Uterus (tissue), 2 donors: ENCODE measurements at regions not wholly inside any gene's neighbourhood (a gene's known extent, or its start where the extent isn't known, plus 50 kb on each side); places are given as distances from the start of the nearest gene placed in this dataset.

Source experiments
- POLR2A ChIP-seq, 2 donors: fragments of 450-650 bp; IDR thresholded peaks; one replicate each; pipeline ENCODE4 v1.6.1; 2016; ENCODE audit warnings: antibody characterized with exemption in 2 of 2, mild to moderate bottlenecking in 1 of 2, moderate library complexity in 1 of 2
- TF ChIP-seq, protein P1 (sequence below), 4 experiments: fragments of 200-600 bp in 2 of 4; fragments of 450-650 bp in 2 of 4; sonication (generic) in 2 of 4; IDR thresholded peaks; one replicate each; pipeline ENCODE4 v1.5.1; 2016 to 2019; ENCODE audit warnings: antibody characterized with exemption in 4 of 4, mild to moderate bottlenecking in 2 of 4, moderate library complexity in 1 of 4

DNA sequence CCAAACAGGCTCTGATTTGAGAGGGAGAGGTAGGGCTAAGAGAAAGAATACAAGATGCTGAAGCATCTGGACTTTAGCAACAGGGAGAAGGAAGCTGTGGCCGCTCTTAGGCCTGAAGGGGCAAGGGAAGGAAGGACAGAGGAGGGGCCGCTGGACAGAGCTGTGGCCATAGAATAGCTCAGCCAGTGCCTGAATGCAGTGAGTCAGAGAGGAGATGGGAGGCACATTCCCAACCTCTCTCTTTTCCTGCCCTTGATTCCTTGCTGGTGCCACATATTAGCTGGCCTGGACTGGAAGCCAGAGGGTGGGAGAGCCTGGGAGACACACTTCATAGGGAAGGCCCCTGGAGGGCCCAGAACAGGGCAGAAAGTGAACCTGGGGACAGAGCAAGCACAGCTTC, 83.4 kb upstream of the POU3F1 start:
- TF ChIP-seq, protein P1, sequence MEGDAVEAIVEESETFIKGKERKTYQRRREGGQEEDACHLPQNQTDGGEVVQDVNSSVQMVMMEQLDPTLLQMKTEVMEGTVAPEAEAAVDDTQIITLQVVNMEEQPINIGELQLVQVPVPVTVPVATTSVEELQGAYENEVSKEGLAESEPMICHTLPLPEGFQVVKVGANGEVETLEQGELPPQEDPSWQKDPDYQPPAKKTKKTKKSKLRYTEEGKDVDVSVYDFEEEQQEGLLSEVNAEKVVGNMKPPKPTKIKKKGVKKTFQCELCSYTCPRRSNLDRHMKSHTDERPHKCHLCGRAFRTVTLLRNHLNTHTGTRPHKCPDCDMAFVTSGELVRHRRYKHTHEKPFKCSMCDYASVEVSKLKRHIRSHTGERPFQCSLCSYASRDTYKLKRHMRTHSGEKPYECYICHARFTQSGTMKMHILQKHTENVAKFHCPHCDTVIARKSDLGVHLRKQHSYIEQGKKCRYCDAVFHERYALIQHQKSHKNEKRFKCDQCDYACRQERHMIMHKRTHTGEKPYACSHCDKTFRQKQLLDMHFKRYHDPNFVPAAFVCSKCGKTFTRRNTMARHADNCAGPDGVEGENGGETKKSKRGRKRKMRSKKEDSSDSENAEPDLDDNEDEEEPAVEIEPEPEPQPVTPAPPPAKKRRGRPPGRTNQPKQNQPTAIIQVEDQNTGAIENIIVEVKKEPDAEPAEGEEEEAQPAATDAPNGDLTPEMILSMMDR (IDR thresholded peaks at IDR 0.05) = no peak
- TF ChIP-seq POLR2A (IDR thresholded peaks at IDR 0.05) = no peak
